GM19238 (cell line): ENCODE measurements at regions not wholly inside any gene's neighbourhood (a gene's known extent, or its start where the extent isn't known, plus 50 kb on each side); places are given as distances from the start of the nearest gene placed in this dataset.
"Not testable (repeated sequence)": the region's sequence is repeated elsewhere in the genome, so short reads cannot be mapped to it uniquely, and the experiment has no call there.

Experiments used
- DNase-seq: peaks from one replicate; pipeline ENCODE4 v3.0.0; 2011; ENCODE audit warnings: low spot score; ENCODE audit not compliant: insufficient read length

DNA sequence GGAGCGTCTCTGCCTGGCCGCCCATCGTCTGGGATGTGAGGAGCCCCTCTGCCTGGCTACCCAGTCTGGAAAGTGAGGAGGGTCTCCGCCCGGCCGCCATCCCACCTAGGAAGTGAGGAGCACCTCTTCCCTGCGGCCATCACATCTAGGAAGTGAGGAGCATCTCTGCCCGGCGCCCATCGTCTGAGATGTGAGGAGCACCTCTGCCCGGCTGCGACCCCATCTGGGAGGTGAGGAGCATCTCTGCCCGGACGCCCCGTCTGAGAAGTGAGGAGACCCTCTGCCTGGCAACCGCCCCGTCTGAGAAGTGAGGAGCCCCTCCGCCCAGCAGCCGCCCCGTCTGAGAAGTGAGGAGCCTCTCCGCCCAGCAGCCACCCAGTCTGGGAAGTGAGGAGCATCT lies 84.5 kb downstream of the IDS start:
- DNase-seq, result not testable (repeated sequence)

DNA sequence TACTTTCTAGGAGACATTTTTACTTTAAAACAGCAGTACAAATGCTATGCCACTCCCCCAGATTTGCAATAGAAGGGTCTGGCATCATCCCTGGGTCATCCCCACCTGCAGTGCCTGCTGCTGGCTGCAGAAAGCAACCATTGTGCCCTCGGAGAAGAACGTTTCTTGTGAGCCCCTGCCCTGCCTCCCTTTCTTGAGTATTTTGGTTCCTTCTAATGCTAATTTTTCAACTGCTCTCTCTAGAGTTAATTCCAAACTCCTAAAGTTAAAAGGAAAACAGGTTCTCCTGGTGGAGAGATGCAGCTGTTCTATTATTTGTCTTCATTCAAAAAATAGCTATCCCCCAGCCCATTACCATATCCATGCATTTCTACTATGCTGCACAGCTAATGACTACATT lies 107.1 kb downstream of the IDS start:
- DNase-seq, result no peak

DNA sequence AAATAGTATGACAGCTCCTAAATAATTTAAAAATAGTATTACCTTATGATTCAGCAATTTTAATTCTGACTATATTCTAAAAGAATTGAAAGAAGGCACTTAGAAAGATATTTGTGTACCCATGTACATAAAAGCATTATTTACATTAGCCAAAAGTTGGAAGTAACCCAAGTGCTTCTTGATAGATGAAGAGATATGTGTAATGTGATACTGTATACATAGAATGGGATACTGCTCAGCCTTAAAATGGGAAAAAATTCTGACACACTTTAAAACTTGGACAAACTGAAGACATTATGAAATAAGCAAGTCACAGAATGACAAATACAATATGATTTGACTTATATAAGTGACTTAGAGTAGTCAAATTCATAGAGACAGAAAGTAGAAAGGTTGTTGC lies 112.2 kb downstream of the IDS start:
- no peak for DNase-seq

DNA sequence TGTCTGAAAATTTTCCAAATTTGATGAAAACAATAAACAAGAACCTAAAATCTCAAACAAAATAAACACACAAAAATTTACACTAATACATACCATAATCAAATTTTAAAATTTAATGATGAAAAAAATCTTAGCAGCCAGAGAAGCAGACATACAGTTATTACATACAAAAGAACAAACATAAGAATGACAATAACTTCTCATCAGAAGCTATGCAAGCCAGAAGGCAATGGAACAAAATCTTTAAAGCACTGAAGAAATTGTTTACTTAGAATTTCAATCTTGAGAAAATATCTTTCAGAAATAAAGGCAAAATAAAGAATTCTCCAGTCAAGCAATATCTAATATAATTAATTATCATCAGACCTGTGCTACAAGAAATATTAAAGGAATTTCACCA lies 121.3 kb downstream of the IDS start:
- no peak for DNase-seq

DNA sequence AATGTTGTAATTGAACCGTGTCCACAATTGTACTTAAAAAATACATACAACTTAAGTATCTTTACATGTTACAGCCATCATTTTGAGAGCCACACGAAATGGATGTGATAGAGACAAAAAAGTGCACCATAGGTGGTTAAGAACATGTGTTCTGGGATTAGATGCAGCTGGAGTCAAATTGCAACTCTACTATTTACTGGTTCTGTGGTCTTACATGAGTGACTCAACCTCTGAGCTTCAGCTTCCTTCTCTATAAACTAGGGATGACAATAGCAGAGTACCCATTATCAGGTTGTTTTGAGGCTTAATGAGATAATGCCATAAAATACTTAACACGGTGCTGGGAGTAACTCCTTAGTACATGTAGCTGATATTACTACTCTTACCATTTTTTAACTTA lies 130.4 kb downstream of the IDS start:
- no peak for DNase-seq

DNA sequence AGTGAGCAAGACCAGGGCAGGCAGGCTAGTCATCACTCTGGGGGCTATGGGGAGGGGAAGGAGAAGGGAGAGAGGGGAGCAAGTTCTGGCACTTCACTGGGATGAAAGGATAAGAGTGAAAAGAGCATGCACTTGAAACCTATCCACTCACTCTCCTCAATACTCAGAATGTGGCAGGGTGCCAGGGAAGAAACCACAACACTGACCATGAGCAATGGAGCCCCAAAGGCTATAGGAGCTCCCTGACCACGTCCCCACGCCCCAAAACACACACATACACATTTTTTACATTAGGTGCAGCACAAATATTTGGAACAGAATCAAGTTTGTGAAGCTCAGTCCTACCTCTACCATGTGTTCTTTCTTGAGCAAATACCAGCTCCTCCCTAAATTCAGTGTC lies 132.2 kb downstream of the IDS start:
- DNase-seq, result no peak

DNA sequence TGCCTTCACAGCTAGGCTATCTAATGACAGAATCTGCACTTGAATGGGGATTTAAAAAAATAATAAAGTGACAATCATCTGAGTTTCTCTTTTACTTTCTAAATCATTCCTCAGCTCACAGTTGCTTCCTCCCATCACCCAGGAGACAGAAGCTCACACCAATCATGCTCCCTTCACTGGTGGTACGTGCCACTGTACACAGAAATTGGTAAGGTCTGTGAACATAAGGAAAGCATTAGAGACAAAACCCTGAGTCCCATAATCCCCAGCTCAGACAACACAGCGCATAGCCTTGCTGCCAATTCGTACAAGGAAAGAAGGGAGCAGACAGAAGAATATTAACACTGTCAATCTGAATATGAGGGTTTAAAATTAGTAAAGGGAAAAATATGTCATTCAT lies 133.1 kb downstream of the IDS start:
- no peak for DNase-seq

DNA sequence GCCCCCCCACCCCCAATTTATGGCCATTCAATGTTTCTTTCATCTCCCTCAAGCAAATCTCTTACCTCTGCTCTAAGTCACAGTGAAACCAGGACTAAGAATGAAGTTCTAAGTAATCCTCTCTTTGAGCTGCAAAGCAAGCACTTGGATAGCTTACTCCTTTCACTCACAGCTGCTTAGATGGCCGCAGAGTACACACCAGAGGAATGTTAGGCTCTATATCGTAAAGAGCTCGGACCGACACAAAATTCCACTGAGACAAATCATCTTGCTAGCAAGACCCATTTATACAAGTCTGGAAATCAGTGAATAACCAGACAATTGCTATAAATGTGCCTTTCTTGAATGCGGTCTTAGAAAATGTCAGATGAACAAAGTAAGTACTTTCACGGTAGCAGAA lies 135.0 kb downstream of the IDS start:
- DNase-seq, result no peak

DNA sequence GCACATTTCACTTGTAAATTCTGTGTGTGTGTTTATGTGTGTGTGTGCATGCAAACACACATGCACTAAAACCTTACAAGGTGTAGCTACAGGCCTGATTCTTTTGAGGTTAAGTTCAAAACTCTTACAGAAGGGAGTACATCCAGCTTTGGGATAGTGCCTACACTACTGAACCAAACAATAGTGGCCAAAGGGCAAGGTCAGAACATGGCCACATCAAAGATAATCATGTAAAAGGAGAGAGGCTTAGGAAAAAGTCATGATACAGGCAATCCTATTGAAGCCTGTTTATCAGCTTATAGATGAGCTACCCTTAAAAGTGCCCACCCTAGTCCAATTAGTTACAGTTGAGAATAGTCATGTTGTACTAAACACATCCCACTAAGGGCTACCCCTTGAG lies 139.6 kb downstream of the IDS start:
- no peak for DNase-seq

DNA sequence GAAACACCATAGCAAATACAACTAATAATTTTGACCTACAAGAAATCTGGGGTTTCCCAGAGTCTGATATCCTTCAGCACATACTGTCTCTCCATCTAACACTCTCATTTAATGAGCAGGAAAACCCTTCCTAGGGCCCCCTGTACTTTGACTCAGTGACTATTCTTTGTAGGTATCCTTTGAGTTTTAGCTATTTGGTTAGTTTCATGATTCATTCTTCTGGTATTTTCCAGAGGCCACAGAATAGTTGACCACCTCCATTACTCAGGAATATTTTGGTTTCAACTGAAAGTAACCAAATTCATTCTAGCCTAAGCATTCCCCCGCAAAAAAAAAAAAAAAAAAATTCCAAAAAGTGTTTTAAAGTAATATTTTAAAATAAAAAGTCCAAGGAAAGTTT lies 140.0 kb downstream of the IDS start:
- no peak for DNase-seq

DNA sequence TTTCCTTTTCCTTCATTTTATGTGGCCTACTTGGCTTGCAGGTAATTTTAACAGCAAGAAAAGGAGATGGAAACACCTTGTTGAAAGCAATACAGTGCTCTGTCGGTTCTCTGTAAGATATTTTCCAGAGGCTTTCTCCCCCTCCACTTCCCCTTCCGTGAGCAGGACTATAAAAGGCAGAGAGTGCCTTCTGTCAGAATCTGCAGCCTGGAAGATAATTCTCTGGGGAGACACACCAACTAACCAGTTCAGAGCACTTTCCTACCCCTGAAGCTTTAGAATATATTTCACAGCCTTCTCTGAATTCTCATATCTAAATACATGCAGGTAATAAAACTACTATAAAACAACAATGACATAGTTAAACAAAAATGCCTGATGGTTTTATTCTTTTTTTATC lies 141.1 kb downstream of the IDS start:
- no peak for DNase-seq

DNA sequence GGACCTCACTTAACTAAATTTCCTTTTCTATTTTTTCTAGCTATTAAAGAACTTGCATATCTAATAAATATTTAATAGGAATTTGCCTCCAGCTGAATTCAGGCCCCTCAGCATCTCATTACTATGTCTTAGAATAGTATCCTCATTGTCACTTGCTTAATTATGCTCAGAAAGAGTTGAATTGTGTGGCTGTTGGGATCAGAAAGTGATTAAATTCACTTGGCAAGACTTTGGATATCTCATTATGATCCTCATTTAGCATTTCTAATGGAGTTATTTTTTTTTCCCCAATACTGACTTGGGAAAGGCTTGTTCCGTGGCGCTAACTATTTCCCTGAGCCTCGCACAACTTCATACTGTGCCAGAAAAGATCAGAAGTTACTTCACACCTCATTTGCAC lies 158.8 kb downstream of the IDS start:
- DNase-seq, result no peak

DNA sequence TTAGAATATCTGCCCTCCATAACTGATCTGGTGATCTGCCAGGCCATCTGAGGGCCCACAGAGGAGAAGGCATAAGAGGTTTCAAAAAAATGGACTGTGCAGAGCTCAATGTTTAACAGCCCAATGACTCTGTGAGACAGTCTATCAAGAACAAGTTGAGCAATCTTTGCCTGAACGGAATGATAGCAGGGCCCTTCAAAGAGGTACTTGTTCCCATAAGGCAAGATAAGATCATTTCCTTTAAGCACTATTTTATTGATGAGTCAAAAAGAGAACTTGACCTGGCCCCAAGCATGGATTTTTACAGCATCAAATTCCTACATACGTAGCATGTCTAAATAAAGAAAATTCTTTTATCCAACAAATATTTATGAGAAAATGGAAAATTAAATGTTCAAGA lies 182.8 kb downstream of the IDS start:
- DNase-seq, result no peak

DNA sequence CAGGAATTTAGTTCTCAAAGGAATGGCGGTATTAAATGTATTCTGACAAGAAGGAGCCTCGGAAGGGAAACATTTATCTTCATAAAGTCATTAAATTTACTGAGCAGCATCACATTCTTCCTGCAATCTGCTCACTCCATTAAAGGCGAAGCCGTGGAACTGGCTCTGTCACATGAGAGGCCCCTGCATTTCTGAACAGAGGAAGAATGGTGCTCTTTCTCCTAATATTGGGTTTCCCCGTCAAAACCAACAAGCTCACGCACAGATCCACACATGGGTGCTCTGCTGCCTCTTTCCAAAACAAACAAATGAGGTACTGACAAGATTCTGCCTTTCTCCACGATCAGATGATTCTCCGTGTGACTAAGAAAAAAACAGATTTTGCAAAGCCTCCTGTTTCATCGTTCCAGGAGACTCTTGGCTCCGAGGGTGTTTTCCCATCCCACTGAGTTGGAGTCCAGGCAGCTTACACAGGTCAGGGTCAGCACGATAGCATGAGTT lies 191.2 kb downstream of the IDS start:
- no peak for DNase-seq

DNA sequence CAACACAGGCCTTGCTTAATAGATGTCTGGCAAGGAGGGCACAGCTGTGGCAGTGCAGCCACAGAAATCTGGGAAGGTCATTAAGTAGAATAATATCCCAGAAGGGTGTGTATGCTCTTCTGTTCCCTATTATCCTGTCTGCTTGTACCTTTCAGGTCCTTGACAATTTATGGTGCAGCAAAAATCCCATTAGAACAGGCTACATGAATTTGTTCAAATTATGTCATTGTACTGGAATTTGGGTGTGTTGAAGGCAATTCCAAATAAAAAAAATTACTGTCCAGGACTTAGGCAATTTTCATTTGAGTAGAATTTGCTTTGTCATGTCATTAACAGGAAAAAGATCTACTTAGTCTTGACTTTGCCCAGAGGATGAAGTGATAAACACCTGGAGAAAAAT lies 192.1 kb downstream of the IDS start:
- no peak for DNase-seq

DNA sequence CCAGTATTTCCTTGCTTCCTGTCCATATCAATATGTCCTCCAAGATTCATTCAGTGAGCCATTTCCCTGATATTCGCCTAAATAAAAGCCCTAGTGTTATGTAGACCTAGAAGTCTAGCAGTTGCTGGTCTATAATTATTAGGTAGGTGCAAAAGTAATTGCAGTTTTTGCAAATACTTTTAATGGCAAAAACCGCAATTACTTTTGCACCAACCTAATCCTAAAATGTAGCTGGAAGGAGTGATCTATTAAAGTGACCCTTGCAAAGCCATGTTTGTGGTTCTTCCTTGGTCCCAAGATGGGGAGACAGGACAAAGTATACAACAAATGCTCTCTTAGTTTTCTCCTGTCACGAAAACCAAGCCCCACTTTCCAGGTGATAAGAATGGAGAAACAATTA lies 193.0 kb downstream of the IDS start:
- DNase-seq, result no peak

DNA sequence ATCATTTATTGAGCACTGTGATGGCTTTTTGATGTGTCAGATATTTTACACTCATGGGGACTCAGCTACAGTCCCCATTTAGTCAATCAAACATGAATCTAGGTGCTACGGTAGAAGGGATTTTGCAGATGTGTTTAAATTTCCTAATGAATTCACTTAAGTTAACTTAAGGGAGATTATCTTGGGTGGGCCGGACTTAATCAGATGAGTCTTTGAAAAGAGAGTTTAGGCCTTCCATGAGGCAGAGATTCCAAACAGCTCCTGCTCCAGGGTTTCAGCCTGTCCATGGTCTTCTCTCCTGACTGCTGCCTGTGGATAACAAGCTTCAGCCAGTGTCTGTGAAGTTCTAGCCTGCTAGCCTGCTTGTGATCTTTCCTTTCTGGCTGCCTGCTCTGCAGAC lies 202.4 kb downstream of the IDS start:
- DNase-seq, result no peak

DNA sequence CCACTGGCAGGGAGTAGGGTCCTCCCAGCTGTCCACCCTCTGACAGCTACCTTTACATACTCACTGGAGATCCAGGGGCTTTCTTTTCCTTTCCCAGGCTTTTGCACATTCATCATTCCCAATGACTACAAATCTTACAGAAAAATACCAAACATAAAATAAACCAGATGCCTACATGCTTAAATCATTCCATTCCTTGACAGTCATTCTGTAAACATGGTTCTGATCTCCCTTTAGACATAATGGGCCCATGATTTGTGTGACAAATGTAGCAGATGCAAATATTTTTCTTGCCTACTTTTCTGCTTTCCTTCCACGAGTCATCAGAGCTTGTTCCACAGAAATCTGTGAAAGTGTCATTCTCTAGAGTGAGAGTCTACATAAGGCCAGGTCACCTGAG lies 207.0 kb downstream of the IDS start:
- DNase-seq, result no peak

DNA sequence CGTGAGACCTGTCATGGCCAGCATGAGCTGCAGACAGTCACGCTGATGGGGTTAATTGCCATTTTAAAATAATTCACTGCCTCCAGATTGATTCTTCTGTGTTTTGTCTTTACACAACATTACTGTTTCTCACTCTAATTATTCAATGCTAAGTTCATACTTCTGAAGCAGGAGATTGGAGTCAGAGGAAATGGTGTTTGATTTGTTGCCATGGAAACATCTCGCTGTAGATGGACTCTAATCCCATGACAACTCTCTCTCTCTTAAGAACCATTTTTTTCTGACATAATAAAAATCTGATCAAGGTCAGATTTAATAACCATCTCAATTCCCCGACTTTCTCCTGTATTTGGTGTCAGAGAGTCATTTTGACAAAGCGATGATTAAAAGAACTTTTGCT lies 209.0 kb downstream of the IDS start:
- no peak for DNase-seq

DNA sequence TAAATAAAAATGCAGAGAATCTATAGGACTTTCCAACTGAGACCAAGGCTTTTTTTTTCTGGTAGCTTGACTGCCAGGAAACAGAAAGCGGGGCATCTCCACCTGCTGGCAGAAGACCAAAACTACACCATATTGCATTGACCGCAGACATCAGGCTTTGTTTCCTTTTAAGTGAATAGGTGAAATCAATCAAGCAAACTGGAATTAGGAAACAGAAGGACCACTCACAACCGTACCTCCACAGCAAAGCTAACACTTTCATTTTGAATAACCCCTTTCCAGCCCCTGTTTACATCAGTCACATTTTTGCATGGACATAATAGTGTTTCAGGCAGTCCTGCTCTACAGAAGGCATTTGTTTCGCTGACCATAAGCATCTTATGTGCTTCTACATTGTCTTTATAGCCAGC lies 218.2 kb downstream of the IDS start:
- DNase-seq, result peak; percentile 29

DNA sequence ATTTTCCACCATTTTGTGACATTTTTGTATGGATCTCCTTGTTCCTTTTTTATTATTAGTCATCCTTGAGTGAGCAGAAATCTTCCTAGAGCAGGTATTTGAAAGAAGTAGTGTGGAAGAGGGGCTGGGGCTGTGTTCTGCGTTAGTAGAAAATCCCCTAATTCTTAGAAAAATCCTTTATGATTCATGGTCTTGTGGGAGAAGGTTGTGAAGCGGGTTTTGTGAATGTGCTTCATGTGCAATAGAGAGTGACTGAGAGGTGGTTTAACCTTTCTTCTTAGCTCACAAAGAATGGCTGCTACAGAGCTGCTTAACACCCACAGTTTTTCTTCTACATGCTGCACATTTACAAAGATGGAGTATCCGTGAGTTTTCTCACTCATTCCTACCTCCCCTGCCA lies 220.5 kb downstream of the IDS start:
- no peak for DNase-seq

DNA sequence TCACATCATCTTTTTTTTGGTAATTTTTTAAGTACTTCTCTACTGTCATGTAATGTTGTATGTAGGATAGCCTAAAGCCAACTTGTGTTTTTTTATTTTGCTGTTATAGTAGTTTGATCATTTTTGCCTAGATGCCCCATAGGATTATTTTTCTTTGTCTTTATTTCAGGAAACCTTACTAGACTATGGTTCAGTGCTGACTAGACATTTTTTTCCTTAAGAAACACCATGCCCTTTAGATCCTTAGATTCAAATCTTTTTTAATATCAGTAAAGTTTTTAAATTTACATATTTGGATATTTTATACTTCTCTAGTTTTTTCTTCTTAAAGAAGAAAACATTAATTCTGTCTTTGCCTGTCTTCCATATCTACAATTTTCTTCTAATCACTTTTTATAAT lies 221.3 kb downstream of the IDS start:
- DNase-seq, result no peak

DNA sequence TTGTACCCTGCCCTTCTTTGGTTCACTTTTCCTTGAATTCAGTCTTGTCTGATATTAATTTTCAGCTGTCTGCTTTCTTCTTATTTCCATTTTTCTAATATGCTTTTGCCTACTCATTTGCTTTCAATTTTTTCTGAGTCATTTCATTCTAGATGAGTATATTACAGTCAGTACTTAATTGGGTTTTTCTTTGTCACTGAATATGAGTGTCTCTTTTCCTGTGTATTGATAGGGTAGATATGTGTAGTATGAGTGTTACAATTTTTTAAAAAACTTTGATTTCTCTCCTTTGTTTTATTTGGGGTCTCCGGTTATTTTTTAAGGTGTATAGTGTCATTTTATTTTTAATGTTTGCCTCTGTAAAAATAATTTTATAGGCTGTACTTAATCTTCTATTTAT lies 222.2 kb downstream of the IDS start:
- DNase-seq, result no peak

DNA sequence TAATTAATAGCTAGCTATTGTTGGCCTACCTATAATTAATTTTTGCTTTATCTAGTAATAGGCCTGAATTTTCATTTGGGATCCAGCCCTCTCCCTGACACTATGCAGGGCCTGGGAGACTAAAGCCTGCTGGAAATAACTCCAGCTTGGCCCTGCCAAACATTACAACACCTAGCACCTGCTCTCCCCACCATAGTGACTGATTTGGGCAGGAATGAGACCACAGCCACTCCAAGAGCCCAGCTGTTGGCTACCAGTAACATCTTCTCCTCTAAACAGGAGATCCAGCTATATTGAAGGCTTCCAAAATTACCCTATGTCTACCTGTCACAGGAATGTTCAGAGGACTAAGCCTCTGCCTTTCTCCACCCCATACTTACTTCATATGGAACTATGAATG lies 225.1 kb downstream of the IDS start:
- no peak for DNase-seq

DNA sequence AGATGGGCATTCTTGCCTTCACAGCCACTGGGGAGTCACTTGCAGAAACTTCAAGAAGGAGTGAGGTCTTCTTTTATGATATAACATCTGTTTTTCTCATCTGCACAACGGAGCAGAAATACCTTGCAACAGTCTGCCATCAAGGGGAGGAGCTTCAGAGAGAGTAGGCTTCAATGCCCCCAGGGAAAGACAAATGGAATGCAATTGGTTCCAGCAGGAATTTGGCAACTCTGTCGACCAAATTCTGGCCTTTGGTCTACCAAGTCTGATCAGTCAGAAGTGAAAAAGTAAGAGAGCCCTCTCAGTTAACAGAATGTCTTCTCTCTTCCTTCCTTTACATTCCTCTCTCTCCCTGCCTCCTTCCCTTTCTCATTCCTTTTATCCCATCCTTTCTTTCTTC lies 229.3 kb downstream of the IDS start:
- DNase-seq, result no peak
